GM10266 (cell line): ENCODE measurements at regions not wholly inside any gene's neighbourhood (a gene's known extent, or its start where the extent isn't known, plus 50 kb on each side); places are given as distances from the start of the nearest gene placed in this dataset.
A peak's percentile ranks its signal among the peaks of the same experiment; 100 is the strongest.

ENCODE experiments used
- DNase-seq: peaks from one replicate; pipeline ENCODE4 v3.0.0; 2012; ENCODE audit errors: extremely low spot score
- CTCF ChIP-seq: IDR thresholded peaks from 2 replicates; pipeline ENCODE4 v1.5.1; 2012; ENCODE audit warnings: mild to moderate bottlenecking, low read depth; ENCODE audit not compliant: control insufficient read depth, insufficient read depth; ENCODE audit errors: missing control alignments

GRCh38 chr3:43854916-43855315 lies 164.2 kb downstream of the ABHD5 start:
- TF ChIP-seq CTCF, result no peak
- no peak for DNase-seq

GRCh38 chr3:43855674-43856299 lies 165.0 kb downstream of the ABHD5 start:
- peak; percentile 57 for DNase-seq
- peak; percentile 82 for TF ChIP-seq CTCF

- no peak for TF ChIP-seq CTCF
- DNase-seq, result no peak
Measured at GRCh38 chr3:43856351-43856750, 165.6 kb downstream of the ABHD5 start.

DNA sequence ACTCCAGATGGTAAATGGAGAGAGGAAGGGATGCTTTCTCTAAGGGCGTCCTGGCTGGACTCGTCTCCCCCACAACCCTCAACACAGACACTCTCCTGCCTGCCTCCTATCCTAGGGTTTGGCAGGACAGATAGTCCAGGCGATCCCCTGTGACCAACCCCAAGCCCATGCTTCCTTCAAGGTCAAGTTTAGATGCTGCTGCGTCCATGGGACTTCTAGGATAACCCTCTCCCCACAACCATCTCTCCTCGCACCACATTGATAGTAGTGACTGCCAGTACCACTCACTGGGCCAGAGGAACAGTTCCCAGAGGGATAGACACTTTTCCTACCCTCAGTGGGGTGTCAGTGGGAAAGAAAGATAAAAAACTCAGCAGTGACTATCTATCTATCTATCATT lies 166.0 kb downstream of the ABHD5 start:
- no peak for TF ChIP-seq CTCF
- DNase-seq, result no peak

- no peak for TF ChIP-seq CTCF
- DNase-seq, result no peak
Measured at GRCh38 chr3:43857361-43858293, 166.9 kb downstream of the ABHD5 start.

DNA sequence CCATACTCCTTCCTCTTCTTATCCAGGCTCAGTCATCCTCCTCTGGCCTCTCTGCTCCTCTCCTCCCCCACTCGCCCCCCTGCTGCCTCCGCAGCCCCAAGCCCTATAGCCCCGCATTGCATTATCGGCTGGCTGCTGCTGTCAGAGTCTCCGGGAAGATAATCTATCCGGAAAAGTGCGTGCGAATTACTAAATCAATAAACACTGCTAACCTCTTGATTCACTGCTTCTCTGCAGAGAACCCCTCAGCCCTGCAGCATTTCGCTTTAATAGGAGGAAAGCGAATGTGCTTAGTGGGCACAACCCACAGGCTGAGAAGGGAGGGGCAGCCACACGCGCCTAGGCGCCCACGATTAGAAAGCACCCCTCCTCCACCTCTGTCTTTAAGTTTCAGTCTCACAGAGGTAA lies 167.6 kb downstream of the ABHD5 start:
- TF ChIP-seq CTCF, result no peak
- DNase-seq, result no peak

DNA sequence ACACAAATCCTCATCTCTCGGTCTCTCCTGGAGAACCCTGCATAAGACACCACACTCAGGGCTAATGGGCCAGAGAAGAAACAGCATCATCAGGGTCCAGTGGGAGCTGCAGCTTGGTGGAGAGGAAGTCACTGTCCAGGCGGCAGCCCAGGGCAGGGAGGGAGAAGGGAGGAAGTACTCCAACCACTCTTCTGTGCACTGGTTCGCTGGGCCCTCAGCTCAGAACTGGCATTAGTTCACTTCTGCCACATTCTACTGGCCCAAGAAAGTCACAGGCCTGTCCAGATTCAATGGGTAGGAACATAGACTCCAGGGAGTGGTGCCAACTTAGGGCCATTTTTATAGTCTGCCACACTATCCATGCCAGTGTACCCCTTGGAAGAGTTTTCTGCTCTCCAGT lies 169.0 kb downstream of the ABHD5 start:
- DNase-seq, result no peak
- TF ChIP-seq CTCF, result no peak
